ENCODE measurements at regions not wholly inside any gene's neighbourhood (a gene's known extent, or its start where the extent isn't known, plus 50 kb on each side); places are given as distances from the start of the nearest gene placed in this dataset.
A peak's percentile ranks its signal among the peaks of the same experiment; 100 is the strongest.

- no peak for DNase-seq (ENCODE audit: low read depth, low spot score)
- TF ChIP-seq CTCF (IDR thresholded peaks at IDR 0.05; ENCODE audit: low read depth, low read length): no peak
- H3K4me3 ChIP-seq (ENCODE audit: low read depth, low read length): no peak overlapping the region
- in situ Hi-C loops (cut with HindIII; ENCODE audit: low sequenced_read_pairs): no loop called here
Measured at GRCh38 chr18:51588616-51589015, 391.1 kb upstream of the MEX3C start.

GRCh38 chr18:51593931-51594330, 396.4 kb upstream of the MEX3C start:
- in situ Hi-C loops (cut with HindIII; ENCODE audit: low sequenced_read_pairs): no loop called here

GRCh38 chr18:51603111-51603510, 405.6 kb upstream of the MEX3C start:
- in situ Hi-C loops (cut with HindIII; ENCODE audit: low sequenced_read_pairs): no loop called here
- no peak overlapping the region for H3K4me3 ChIP-seq (ENCODE audit: low read depth, low read length)
- no peak for DNase-seq (ENCODE audit: low read depth, low spot score)
- no peak for TF ChIP-seq CTCF (IDR thresholded peaks at IDR 0.05; ENCODE audit: low read depth, low read length)

More at GRCh38 chr18:51593931-51594330, 396.4 kb upstream of the MEX3C start:
- DNase-seq (ENCODE audit: low read depth, low spot score): no peak
- no peak for TF ChIP-seq CTCF (IDR thresholded peaks at IDR 0.05; ENCODE audit: low read depth, low read length)
- H3K4me3 ChIP-seq (ENCODE audit: low read depth, low read length): no peak overlapping the region

GRCh38 chr18:51603551-51603950, 406.1 kb upstream of the MEX3C start:
- no peak for DNase-seq (ENCODE audit: low read depth, low spot score)
- in situ Hi-C loops (cut with HindIII; ENCODE audit: low sequenced_read_pairs): no loop called here
- no peak overlapping the region for H3K4me3 ChIP-seq (ENCODE audit: low read depth, low read length)
- TF ChIP-seq CTCF (IDR thresholded peaks at IDR 0.05; ENCODE audit: low read depth, low read length): no peak

- in situ Hi-C loops (cut with HindIII; ENCODE audit: low sequenced_read_pairs): no loop called here
- H3K4me3 ChIP-seq (ENCODE audit: low read depth, low read length): no peak overlapping the region
- DNase-seq (ENCODE audit: low read depth, low spot score): no peak
- TF ChIP-seq CTCF (IDR thresholded peaks at IDR 0.05; ENCODE audit: low read depth, low read length): no peak
Measured at GRCh38 chr18:51610481-51610880, 413.0 kb upstream of the MEX3C start.

- in situ Hi-C loops (cut with HindIII; ENCODE audit: low sequenced_read_pairs): no loop called here
- H3K4me3 ChIP-seq (ENCODE audit: low read depth, low read length): no peak overlapping the region
- no peak for TF ChIP-seq CTCF (IDR thresholded peaks at IDR 0.05; ENCODE audit: low read depth, low read length)
- no peak for DNase-seq (ENCODE audit: low read depth, low spot score)
Measured at GRCh38 chr18:51611326-51611725, 413.8 kb upstream of the MEX3C start.

GRCh38 chr18:51614033-51614432, 416.6 kb upstream of the MEX3C start:
- no peak overlapping the region for H3K4me3 ChIP-seq (ENCODE audit: low read depth, low read length)
- in situ Hi-C loops (cut with HindIII; ENCODE audit: low sequenced_read_pairs): no loop called here
- TF ChIP-seq CTCF (IDR thresholded peaks at IDR 0.05; ENCODE audit: low read depth, low read length): no peak
- DNase-seq (ENCODE audit: low read depth, low spot score): peak; percentile 69
